GM19035 (cell line): ENCODE measurements at regions not wholly inside any gene's neighbourhood (a gene's known extent, or its start where the extent isn't known, plus 50 kb on each side); places are given as distances from the start of the nearest gene placed in this dataset.
"Not testable (repeated sequence)": the region's sequence is repeated elsewhere in the genome, so short reads cannot be mapped to it uniquely, and the experiment has no call there.

Source experiments
- ATAC-seq: cut with Tn5 transposase; IDR thresholded peaks from one replicate; pipeline ENCODE4 v1.9.1; 2021; ENCODE audit not compliant: unreplicated experiment

GRCh38 chr3:124132813-124133212 lies 140.9 kb upstream of the ROPN1 start:
- ATAC-seq, result no peak

GRCh38 chr3:124133366-124133940 lies 141.5 kb upstream of the ROPN1 start:
- no peak for ATAC-seq

- ATAC-seq, result no peak
Measured at GRCh38 chr3:124137216-124137615, 145.3 kb upstream of the ROPN1 start.

DNA sequence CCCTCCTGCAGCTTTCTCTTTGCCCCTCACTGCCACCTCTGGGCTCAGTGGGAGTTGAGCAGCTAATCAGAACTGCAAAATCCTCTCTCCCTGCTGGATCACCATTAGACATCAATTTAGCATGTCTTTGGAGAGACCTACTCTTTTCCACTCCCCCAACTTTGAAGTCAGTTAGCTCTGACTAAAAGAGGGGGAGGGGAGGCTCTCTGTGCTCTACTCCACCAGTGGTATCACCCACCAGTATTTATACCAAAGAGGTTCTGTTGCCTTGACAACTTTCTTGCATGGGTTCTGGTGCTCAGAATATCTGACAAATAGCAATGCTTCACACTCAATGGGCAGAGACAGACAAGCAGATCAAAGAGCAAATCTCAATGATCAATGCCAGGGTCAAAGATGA lies 146.2 kb upstream of the ROPN1 start:
- ATAC-seq, result no peak

DNA sequence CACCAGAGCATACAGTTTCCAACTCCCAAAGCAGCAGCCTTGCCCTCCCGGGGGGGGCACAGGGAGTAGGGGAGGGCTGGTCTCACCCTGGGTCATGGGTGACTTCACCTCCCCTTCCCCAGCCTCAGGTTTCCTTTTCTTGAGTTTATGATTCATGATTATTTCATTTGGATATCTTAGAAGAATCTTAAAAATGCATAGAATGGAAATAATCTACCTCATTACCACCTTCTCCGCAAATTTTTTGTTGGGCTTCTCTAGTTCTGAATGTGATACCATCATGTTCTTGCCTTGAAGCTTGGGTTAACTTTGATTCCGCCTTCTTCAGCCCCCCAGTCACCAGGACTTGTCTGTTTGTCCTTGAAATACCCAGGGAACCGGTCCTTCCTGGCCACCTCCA lies 148.8 kb upstream of the ROPN1 start:
- no peak for ATAC-seq

DNA sequence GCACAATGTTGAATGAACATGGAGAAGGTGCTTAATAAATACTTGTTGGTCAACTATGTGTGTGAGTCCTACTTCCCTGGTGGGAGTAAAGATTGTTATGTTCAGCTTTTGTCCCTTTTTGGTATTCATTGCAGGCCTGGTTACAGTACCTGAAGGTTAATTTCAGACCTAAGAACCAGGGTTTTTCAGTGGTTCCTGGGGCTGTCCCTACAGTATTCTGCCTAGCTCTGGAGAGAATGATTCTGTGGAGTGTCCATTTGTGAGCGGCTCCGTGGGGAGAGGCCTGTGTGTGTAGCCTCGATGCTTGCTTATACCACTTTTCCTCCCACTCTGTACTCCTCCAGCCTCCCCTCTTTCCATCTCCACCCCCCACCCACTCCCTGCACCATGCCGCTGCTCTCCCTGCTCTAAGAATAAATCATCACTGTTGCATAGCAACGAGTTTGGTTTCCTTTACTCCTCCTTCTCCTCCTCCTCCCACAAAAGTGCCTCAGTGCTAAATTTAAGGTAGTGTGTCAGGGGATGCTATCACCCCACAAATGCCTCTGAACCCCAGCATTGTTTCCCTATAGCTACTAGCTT lies 150.6 kb upstream of the ROPN1 start:
- no peak for ATAC-seq

DNA sequence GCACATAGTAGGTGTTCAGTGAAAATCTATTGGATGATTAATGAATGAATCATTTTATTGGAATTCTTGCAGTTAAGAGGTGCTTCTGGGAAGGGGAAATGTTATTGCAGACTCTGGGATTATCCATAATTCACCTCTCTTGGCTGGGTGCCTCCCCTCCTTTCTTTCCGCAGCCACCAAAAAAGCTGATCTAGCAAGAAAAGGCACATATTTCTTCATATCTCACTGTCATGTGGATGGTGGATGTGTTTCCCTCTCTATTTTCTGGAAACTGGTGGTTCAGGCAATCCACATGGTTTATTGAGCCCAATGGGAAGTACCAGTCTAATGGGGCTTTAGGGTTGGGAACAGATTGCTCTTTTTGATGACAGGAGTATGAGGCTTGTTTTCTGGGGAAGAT lies 151.1 kb upstream of the ROPN1 start:
- no peak for ATAC-seq

- no peak for ATAC-seq
Measured at GRCh38 chr3:124144035-124144814, 152.3 kb upstream of the ROPN1 start.

DNA sequence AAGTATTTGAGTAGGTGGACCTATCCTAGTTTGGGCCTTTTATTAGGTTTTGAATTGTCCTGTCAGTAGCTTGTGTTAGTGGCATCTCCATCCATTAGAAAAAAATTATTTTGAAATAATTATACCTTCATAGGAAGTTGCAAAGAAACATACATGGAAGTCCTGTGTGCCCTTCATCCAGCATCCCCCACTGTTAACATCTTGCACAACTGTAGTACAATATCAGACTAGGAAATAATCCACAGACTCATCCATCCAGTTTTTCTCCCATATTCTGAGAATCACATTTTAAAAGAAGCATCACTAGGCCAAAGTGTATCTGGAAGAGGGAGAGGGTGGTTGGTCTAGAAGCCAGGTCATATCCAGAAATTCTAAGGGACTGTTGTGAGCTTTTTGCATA lies 155.5 kb upstream of the ROPN1 start:
- ATAC-seq, result no peak

DNA sequence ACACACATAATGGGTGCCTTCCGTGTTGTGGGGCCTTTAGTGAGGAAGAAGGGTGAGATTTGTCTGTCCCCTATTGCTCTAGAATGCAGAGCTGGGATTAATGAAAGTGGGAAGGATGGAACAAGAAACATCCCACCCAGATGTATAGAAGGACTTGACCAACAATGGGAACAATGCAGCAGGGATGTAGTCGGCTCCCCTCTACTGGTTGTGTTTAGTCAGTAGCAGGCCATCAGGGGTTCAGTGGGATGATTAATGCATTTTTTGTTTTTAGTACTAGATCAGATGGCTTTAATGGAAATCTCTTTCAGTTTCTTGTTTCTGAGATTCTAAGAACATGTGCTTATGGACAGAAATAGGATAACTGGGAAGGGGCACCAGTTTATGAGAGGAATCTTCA lies 156.0 kb upstream of the ROPN1 start:
- ATAC-seq, result no peak

- no peak for ATAC-seq
Measured at GRCh38 chr3:124149081-124149480, 157.2 kb upstream of the ROPN1 start.

DNA sequence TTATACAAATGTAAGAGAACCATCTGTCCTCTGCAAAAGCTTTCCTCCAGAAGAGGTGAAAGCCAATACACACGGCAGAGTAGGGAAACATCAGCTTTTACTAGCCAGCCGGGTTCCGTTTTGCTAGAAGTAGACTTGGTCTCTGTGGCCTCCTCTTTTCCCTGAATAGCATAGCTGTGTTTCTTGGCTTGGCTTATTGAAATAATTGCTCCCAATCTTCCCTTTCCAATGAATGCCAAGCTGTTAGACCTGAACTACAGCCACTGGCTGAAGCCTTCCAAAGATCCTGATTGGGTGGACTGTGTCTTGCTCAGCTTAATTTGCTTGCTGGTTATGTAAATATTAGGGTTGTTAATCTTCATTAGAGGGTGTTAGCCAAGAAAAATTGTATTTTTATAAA lies 157.8 kb upstream of the ROPN1 start:
- no peak for ATAC-seq

DNA sequence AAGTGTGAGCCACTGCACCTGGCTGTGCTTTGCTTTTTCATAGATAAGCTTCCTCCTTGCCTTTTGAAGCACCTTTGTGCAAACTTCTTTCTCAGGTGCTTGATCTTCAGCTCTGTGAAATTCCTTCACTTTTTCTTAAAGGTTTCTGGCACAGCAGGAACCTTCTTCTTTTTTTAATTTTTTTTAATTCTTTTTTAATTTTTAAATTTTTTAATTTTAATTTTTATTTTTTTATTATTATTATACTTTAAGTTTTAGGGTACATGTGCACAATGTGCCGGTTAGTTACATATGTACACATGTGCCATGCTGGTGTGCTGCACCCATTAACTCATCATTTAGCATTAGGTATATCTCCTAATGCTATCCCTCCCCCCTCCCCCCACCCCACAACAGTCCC lies 161.0 kb upstream of the ROPN1 start:
- not testable (repeated sequence) for ATAC-seq

DNA sequence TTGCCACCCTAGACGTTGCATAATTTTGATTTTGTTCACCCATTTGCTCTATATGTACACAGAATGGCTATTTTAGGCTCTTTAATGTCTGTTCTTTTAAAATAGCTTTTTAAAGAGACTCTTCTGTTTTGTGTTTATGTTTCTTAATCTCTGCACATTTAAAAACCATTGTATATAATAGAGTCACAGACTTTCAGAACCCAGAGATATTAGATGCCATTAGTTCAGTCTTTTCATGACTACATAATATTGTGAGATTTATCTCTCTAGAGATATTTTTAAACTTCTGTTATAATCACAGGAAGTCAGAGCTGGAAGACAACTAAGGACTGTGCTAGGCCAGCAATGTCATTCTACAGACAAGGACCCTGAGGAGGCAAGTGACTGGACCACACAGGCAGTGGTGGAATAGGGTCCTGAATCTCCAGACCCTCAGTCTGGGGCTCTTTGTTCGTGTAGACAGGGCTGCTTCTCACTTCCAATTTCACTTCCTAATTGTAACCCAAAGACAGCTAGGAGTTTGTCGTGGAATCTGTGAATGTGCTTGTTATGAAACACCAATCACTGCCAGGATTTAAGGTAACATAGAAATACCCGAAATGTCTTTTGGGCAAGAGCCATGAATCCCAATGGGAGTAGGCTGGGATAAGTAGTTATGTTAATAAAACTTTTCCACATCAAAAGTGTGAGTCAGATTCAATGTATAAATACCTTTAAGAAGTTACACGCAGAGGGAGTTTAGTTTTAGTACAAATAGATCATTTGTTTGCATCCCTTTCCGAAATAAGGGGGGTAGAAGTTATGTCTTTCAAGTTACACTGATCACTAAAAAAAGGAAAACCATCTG lies 165.2 kb upstream of the ROPN1 start:
- ATAC-seq, result no peak

DNA sequence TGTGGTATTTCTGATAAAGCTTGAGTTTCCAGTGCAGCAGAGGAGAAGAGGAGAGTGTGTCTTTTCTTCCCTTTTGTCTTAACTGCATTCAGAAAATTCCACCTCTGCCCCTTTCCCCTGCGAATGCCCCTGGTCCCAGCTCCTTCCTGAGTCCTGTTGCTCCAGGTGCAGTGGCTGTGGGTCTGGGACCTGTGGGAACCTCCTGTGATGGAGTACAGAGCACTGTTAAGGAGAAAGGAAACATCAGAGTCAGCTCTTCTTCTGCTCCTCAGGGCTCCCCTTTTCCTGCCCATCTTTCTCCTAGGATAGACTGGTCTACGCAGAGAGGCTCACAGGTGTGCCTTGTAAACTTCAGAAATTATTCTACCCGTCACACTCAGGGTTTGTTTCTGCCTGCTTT lies 165.8 kb upstream of the ROPN1 start:
- no peak for ATAC-seq

DNA sequence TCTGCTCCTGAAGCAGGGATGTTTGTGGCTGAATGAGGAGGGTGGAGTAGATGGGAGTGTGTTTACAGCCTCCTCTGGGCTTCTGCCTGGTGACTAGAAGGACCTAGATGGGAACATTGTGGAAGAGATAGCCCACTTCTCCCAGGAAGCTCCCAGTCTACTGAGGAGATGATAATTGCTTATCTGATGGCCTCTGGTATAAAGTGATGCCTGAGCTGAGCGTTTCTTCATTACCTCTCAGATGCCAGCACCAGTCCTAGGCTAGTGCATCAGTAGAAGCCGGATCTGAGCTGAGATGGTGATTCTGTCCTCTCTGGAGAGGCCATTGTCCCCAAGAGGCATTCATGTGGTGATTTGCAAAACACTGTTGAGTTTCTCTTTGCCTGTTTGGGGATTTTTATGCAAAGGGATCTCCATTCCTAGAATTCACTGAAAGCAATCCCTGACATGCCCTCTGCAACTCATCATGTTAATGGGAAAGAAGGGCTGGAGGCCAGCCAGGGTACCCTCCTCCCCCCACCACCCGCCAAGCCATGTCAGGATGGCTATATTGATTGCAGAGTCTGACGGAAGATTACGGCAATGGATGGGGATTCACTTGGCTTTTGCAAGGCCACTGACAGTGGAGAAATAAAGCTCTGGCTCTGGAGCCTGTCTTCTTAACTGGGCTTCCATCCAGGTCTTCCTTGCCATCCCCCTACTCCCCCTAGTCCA lies 166.4 kb upstream of the ROPN1 start:
- no peak for ATAC-seq

DNA sequence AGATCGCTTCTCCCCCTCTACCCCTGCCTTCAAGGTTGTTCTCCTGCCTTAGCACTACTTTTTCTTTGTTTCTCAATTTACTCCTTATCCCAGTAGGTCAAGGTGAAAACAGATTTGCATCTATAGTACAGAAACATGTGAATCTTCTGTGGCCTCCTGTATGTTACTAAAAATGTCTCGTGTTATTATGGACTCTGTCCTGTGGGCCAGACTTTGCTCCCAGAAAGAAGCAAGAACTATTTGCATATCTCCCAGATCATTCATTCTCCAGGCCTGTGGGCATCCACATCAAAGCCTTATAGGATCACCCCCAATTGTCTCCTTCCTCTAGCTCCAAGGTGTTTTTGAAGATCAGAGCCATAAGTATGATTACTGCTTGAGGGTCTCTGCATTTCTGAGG lies 169.5 kb upstream of the ROPN1 start:
- no peak for ATAC-seq

DNA sequence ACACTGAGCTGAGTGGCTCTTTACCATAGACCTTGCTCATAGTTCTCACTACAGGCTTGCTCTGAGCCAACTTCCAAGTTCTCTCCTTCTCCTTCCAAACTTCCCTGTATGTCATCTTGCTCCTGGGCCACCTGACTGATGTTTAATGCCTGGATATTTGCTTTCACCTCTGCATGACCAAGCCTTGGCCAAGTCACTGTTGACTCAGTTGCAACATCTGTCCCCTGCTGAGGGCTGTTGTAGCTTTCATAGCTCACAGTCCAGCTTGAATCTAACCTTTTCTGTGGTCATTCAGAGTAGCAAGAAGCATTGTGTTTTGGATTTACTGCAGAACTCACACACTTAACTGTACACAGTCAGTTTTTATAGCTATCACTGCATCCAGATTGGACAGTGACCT lies 171.8 kb upstream of the ROPN1 start:
- no peak for ATAC-seq

DNA sequence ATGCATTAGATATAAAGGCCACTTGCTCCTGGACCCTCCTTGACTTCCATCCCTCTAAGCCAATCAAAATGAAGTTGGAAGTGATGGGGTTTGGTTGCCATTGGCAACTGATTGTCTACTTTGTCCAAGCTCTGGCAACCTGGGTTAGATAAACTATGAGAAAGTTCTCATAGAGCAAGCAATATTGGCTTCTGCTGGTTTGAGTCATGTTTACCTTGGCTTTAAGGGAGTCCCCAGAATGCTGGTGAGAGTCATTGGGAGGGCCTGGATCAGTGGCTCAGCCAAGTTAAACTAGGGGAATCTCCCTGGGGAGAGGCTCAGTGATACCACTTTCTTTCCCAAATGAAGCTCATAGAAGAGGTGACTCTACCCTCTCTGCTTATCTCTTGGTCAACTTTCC lies 176.3 kb upstream of the ROPN1 start:
- no peak for ATAC-seq

- ATAC-seq, result no peak
Measured at GRCh38 chr3:124172283-124172682, 180.4 kb upstream of the ROPN1 start.

DNA sequence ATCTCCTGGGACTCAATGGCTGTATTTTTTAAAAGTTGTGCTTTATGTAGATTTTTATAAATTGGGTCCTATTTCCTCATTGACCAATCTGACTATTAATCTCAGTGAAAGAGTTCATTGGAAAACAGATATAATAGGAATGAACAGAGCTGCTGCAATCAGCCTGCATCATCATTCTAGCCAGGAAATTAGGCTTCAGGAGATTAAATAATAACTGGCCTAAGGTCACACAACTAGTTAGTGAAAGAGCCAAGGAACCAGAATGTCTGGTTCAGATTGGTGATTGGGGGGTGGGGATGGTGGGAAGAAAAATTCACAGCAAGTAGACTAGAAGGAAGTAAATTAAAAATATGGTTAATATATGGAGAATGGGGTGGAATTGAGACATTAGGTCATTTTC lies 180.9 kb upstream of the ROPN1 start:
- no peak for ATAC-seq
